Liver (tissue), 8 donors: ENCODE measurements at regions not wholly inside any gene's neighbourhood (a gene's known extent, or its start where the extent isn't known, plus 50 kb on each side); places are given as distances from the start of the nearest gene placed in this dataset.

Experiments
- DNase-seq: peaks from one replicate; pipeline ENCODE4 v3.0.0-alpha.2; 2017; ENCODE audit warnings: low spot score
- H3K27ac ChIP-seq, 2 donors: one replicate each; pipeline ENCODE4 v1.7.0; 2013; ENCODE audit warnings: inconsistent platforms in 2 of 2, low read length in 2 of 2, control low read depth in 1 of 2, low read depth in 1 of 2, mild to moderate bottlenecking in 1 of 2
- H3K27me3 ChIP-seq, 4 donors: one replicate each; pipeline versions ENCODE4 v1.6.1 to v1.7.0; 2013; ENCODE audit warnings: low read length in 3 of 4, inconsistent platforms in 1 of 4, mild to moderate bottlenecking in 1 of 4, moderate library complexity in 1 of 4; ENCODE audit not compliant: control insufficient read depth in 4 of 4, insufficient read depth in 4 of 4
- H3K36me3 ChIP-seq, 4 donors: one replicate each; pipeline versions ENCODE4 v1.6.1 to v1.7.0; 2013; ENCODE audit warnings: low read length in 3 of 4, mild to moderate bottlenecking in 3 of 4, low read depth in 1 of 4, moderate library complexity in 1 of 4; ENCODE audit not compliant: control insufficient read depth in 4 of 4, insufficient read depth in 3 of 4
- H3K4me1 ChIP-seq, 4 donors: one replicate each; pipeline versions ENCODE4 v1.6.1 to v1.7.0; 2013; ENCODE audit warnings: low read length in 3 of 4, mild to moderate bottlenecking in 3 of 4, moderate library complexity in 1 of 4; ENCODE audit not compliant: control insufficient read depth in 4 of 4, insufficient read depth in 4 of 4
- H3K4me3 ChIP-seq, 3 donors: one replicate each; pipeline versions ENCODE4 v1.6.1 to v1.7.0; 2013; ENCODE audit warnings: low read length in 3 of 3, control low read depth in 1 of 3, low read depth in 1 of 3, mild to moderate bottlenecking in 1 of 3
- H3K9ac ChIP-seq, 2 donors: one replicate each; pipeline ENCODE4 v1.7.0; 2013; ENCODE audit warnings: low read length in 2 of 2, mild to moderate bottlenecking in 2 of 2, moderate library complexity in 2 of 2, control low read depth in 1 of 2, low read depth in 1 of 2
- H3K9me3 ChIP-seq, 4 donors: one replicate each; pipeline versions ENCODE4 v1.6.1 to v1.7.0; 2013; ENCODE audit warnings: low read length in 3 of 4; ENCODE audit not compliant: control insufficient read depth in 4 of 4
- ATF3 ChIP-seq: IDR thresholded peaks from 2 replicates; pipeline ENCODE4 v1.6.1; 2016; ENCODE audit warnings: antibody characterized with exemption
- CTCF ChIP-seq: fragments of 150-350 bp; IDR thresholded peaks from 2 replicates; pipeline ENCODE4 v1.5.1; 2017; ENCODE audit warnings: improper control_type of control experiment, low read depth, low read length; ENCODE audit not compliant: missing input control
- EGR1 ChIP-seq, 2 donors: IDR thresholded peaks; 2 replicates each; pipeline ENCODE4 v1.6.1; 2016 to 2018; ENCODE audit warnings: antibody characterized with exemption in 2 of 2, low read depth in 2 of 2
- FOXA1 ChIP-seq: IDR thresholded peaks from 2 replicates; pipeline ENCODE4 v1.6.1; 2016; ENCODE audit warnings: antibody characterized with exemption
- FOXA2 ChIP-seq: IDR thresholded peaks from 2 replicates; pipeline ENCODE4 v1.6.1; 2016; ENCODE audit warnings: antibody characterized with exemption
- GABPA ChIP-seq, 2 donors: IDR thresholded peaks in 1 of 2; conservative IDR thresholded peaks in 1 of 2; 2 replicates each; pipeline ENCODE4 v1.6.1; 2016; ENCODE audit warnings: antibody characterized with exemption in 2 of 2, mild to moderate bottlenecking in 1 of 2, moderate library complexity in 1 of 2
- HNF4A ChIP-seq, 2 donors: conservative IDR thresholded peaks; 2 replicates each; pipeline ENCODE4 v1.6.1; 2016; ENCODE audit warnings: antibody characterized with exemption in 2 of 2, mild to moderate bottlenecking in 2 of 2
- HNF4G ChIP-seq: IDR thresholded peaks from 2 replicates; pipeline ENCODE4 v1.6.1; 2016; ENCODE audit warnings: antibody characterized with exemption
- MAX ChIP-seq: IDR thresholded peaks from 2 replicates; pipeline ENCODE4 v1.6.1; 2016; ENCODE audit warnings: antibody characterized with exemption
- NR2F2 ChIP-seq: IDR thresholded peaks from 2 replicates; pipeline ENCODE4 v1.6.1; 2016; ENCODE audit warnings: antibody characterized with exemption
- RAD21 ChIP-seq, 2 donors: IDR thresholded peaks; 2 replicates each; pipeline ENCODE4 v1.6.1; 2016; ENCODE audit warnings: antibody characterized with exemption in 2 of 2, mild to moderate bottlenecking in 2 of 2
- REST ChIP-seq: IDR thresholded peaks from 2 replicates; pipeline ENCODE4 v1.6.1; 2016; ENCODE audit warnings: antibody characterized with exemption, mild to moderate bottlenecking
- RXRA ChIP-seq, 2 donors: IDR thresholded peaks; 2 replicates each; pipeline ENCODE4 v1.6.1; 2017 to 2018; ENCODE audit warnings: antibody characterized with exemption in 2 of 2, mild to moderate bottlenecking in 1 of 2
- TAF1 ChIP-seq: conservative IDR thresholded peaks from 2 replicates; pipeline ENCODE4 v1.6.1; 2016; ENCODE audit warnings: antibody characterized with exemption, mild to moderate bottlenecking
- YY1 ChIP-seq: IDR thresholded peaks from 2 replicates; pipeline ENCODE4 v1.6.1; 2016; ENCODE audit warnings: antibody characterized with exemption, mild to moderate bottlenecking
- ZBTB33 ChIP-seq: IDR thresholded peaks from 2 replicates; pipeline ENCODE4 v1.6.1; 2016; ENCODE audit warnings: antibody characterized with exemption
- WGBS: extraction: QIAGEN DNeasy Blood & Tissue Kit; methylation state at CpG from one replicate; pipeline ENCODE4 v1.1.7; 2013; 5-methylcytosine and 5-hydroxymethylcytosine counted together
- donor health status: healthy.
- donor health status: healthy.
- donor health status: healthy.
- donor health status: healthy.
- donor health status: healthy.

- DNase-seq = no peak
- 83% methylated on average over 2 of the region's 2 CpGs for WGBS
- Histone ChIP-seq H3K9me3 (no peaks in the 10 kb centered on the region), H3K36me3 (no peaks in the 10 kb centered on the region), H3K27ac (no peak overlapping the region), H3K4me1 (no peaks in the 10 kb centered on the region), H3K4me3 (no peak overlapping the region), H3K27me3 (no peaks in the 10 kb centered on the region), H3K9ac (no peak overlapping the region)
- TF ChIP-seq REST = no peak
- no peak for TF ChIP-seq ZBTB33
- no peak for TF ChIP-seq YY1
- TF ChIP-seq ATF3 = no peak
- no peak for TF ChIP-seq RAD21 (IDR thresholded peaks at IDR 0.05)
- TF ChIP-seq RXRA (IDR thresholded peaks at IDR 0.05) = no peak
- TF ChIP-seq MAX = no peak
These were observed 2030.7 kb upstream of the CDH9 start for GRCh38 chr5:29069104-29069402.

- Histone ChIP-seq H3K27ac (no peak overlapping the region), H3K4me1 (no peaks in the 10 kb centered on the region), H3K36me3 (no peaks in the 10 kb centered on the region), H3K9me3 (no peaks in the 10 kb centered on the region), H3K4me3 (no peak overlapping the region), H3K27me3 (no peaks in the 10 kb centered on the region), H3K9ac (no peak overlapping the region)
- DNase-seq = no peak
- TF ChIP-seq YY1 (no peak), TAF1 (no peak), FOXA2 (no peak), NR2F2 (no peak), GABPA (IDR thresholded peaks at IDR 0.05 in 1 of 2, conservative IDR thresholded peaks at IDR 0.05 in 1 of 2) (no peak), EGR1 (IDR thresholded peaks at IDR 0.05; ENCODE audit: low read depth in 2 of 2) (no peak), RXRA (IDR thresholded peaks at IDR 0.05) (no peak), ZBTB33 (no peak), REST (no peak), FOXA1 (no peak), CTCF (no peak), MAX (no peak), HNF4A (conservative IDR thresholded peaks at IDR 0.05) (no peak), ATF3 (no peak), HNF4G (no peak)
- WGBS = 81% methylated on average over 1 of the region's 1 CpG
These were observed 2023.0 kb upstream of the CDH9 start for GRCh38 chr5:29061381-29061780.
